HFFc6 (cell line): ENCODE measurements at regions not wholly inside any gene's neighbourhood (a gene's known extent, or its start where the extent isn't known, plus 50 kb on each side); places are given as distances from the start of the nearest gene placed in this dataset.
A peak's percentile ranks its signal among the peaks of the same experiment; 100 is the strongest.

Experiments
- DNase-seq: peaks from one replicate; pipeline ENCODE4 v3.0.0-alpha.2; 2018
- H3K27ac Mint-ChIP-seq: 2 replicates; pipeline ENCODE4 v1.8.0; 2020; ENCODE audit warnings: mild to moderate bottlenecking, mixed read lengths
- H3K27me3 Mint-ChIP-seq: 2 replicates; pipeline ENCODE4 v1.8.0; 2021; ENCODE audit warnings: mild to moderate bottlenecking, moderate library complexity, mixed read lengths; ENCODE audit not compliant: insufficient read depth
- H3K36me3 Mint-ChIP-seq: 2 replicates; pipeline ENCODE4 v1.8.0; 2021; ENCODE audit warnings: low read depth, mixed read lengths
- H3K4me1 Mint-ChIP-seq: 2 replicates; pipeline ENCODE4 v1.8.0; 2020; ENCODE audit warnings: low read depth, mixed read lengths
- H3K4me3 Mint-ChIP-seq: 2 replicates; pipeline ENCODE4 v1.8.0; 2020; ENCODE audit warnings: mild to moderate bottlenecking, moderate library complexity, mixed read lengths
- H3K9me3 Mint-ChIP-seq: 2 replicates; pipeline ENCODE4 v1.8.0; 2020; ENCODE audit warnings: mild to moderate bottlenecking, mixed read lengths
- CTCF ChIP-seq: fragments of 200-600 bp; sonication (generic); IDR thresholded peaks from 2 replicates; pipeline ENCODE4 v1.5.0; 2021; ENCODE audit warnings: antibody characterized with exemption, mild to moderate bottlenecking

GRCh38 chr18:76130845-76131244 is 364.2 kb downstream of the ZNF516 start:
- Mint-ChIP-seq H3K4me3 (peak overlapping the region; percentile 4; the same call in 1 of the 2 replicates), H3K4me1 (peaks cover 4% of the 10 kb centered on the region; the same call in 1 of the 2 replicates), H3K36me3 (peaks cover 5% of the 10 kb centered on the region), H3K27me3 (peaks cover 3% of the 10 kb centered on the region; the same call in 1 of the 2 replicates), H3K9me3 (peaks cover 30% of the 10 kb centered on the region), H3K27ac (peak overlapping the region; percentile 44; the same call in 1 of the 2 replicates)
- no peak for DNase-seq
- no peak for TF ChIP-seq CTCF

- Mint-ChIP-seq H3K27ac (no peak overlapping the region), H3K36me3 (peaks cover 5% of the 10 kb centered on the region), H3K9me3 (peaks cover 27% of the 10 kb centered on the region), H3K27me3 (peaks cover 3% of the 10 kb centered on the region; the same call in 1 of the 2 replicates), H3K4me3 (no peak overlapping the region), H3K4me1 (no peaks in the 10 kb centered on the region; the same call in 1 of the 2 replicates)
- DNase-seq: no peak
- TF ChIP-seq CTCF: no peak
These were observed 368.7 kb downstream of the ZNF516 start for GRCh38 chr18:76126327-76126726.

GRCh38 chr18:76121011-76121410 is 374.0 kb downstream of the ZNF516 start:
- no peak overlapping the region for H3K27ac Mint-ChIP-seq
- DNase-seq: no peak

GRCh38 chr18:76115580-76115979 is 379.5 kb downstream of the ZNF516 start:
- Mint-ChIP-seq H3K4me1 (no peaks in the 10 kb centered on the region), H3K27me3 (peaks cover 3% of the 10 kb centered on the region; the same call in 1 of the 2 replicates), H3K4me3 (no peak overlapping the region), H3K27ac (no peak overlapping the region), H3K9me3 (peaks cover 17% of the 10 kb centered on the region; the same call in 1 of the 2 replicates), H3K36me3 (no peaks in the 10 kb centered on the region)
- DNase-seq: no peak
- no peak for TF ChIP-seq CTCF

More at GRCh38 chr18:76121011-76121410, 374.0 kb downstream of the ZNF516 start:
- no peak overlapping the region for H3K4me3 Mint-ChIP-seq
- no peaks in the 10 kb centered on the region for H3K4me1 Mint-ChIP-seq
- no peak for TF ChIP-seq CTCF
- peaks cover 21% of the 10 kb centered on the region for H3K9me3 Mint-ChIP-seq
- no peaks in the 10 kb centered on the region for H3K36me3 Mint-ChIP-seq
- no peaks in the 10 kb centered on the region for H3K27me3 Mint-ChIP-seq

GRCh38 chr18:76113101-76113500 is 381.9 kb downstream of the ZNF516 start:
- Mint-ChIP-seq H3K4me1 (no peaks in the 10 kb centered on the region), H3K27ac (no peak overlapping the region), H3K27me3 (peaks cover 3% of the 10 kb centered on the region; the same call in 1 of the 2 replicates), H3K9me3 (peaks cover 27% of the 10 kb centered on the region; the same call in 1 of the 2 replicates), H3K4me3 (no peak overlapping the region), H3K36me3 (no peaks in the 10 kb centered on the region)
- TF ChIP-seq CTCF: no peak
- DNase-seq: no peak
